Adrenal gland (tissue), 5 donors: ENCODE measurements at regions not wholly inside any gene's neighbourhood (a gene's known extent, or its start where the extent isn't known, plus 50 kb on each side); places are given as distances from the start of the nearest gene placed in this dataset.

Experiments
- POLR2A ChIP-seq, 2 donors: fragments of 450-650 bp; IDR thresholded peaks; one replicate each; pipeline ENCODE4 v1.6.1; 2017; ENCODE audit warnings: antibody characterized with exemption in 2 of 2, mild to moderate bottlenecking in 2 of 2, moderate library complexity in 1 of 2
- TF ChIP-seq, protein P1 (sequence below), 6 experiments: fragments of 450-650 bp in 4 of 6; fragments of 200-600 bp in 2 of 6; sonication (generic) in 1 of 6; IDR thresholded peaks; 1 replicate in 5 of 6; 2 replicates in 1 of 6; pipeline versions ENCODE4 v1.5.1 to v1.8.0; 2016 to 2021; ENCODE audit warnings: antibody characterized with exemption in 6 of 6, mild to moderate bottlenecking in 2 of 6, moderate library complexity in 1 of 6
- donor health status: DM: no; HTN: no; CAD: no.

DNA sequence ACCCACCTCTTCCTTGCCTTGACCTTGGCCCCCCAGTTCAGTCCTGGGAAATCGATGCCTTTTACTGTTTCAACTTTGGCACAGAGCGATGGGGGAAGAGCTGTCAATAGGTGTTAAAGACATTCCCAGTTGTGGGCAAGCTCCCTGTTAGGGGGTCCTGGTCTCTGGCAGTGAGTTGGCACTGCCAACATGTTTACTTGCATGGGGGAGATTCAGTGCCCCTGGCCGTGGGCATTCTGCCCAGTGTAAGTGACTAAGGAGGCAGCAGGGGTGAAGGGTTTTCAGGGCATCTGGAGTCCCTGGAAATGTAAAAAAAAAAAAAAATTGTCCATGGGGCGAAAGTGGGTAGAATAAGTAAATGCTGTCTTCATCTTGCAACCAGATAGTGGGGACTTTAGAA, 407.0 kb downstream of the PTPRU start:
- TF ChIP-seq, protein P1, sequence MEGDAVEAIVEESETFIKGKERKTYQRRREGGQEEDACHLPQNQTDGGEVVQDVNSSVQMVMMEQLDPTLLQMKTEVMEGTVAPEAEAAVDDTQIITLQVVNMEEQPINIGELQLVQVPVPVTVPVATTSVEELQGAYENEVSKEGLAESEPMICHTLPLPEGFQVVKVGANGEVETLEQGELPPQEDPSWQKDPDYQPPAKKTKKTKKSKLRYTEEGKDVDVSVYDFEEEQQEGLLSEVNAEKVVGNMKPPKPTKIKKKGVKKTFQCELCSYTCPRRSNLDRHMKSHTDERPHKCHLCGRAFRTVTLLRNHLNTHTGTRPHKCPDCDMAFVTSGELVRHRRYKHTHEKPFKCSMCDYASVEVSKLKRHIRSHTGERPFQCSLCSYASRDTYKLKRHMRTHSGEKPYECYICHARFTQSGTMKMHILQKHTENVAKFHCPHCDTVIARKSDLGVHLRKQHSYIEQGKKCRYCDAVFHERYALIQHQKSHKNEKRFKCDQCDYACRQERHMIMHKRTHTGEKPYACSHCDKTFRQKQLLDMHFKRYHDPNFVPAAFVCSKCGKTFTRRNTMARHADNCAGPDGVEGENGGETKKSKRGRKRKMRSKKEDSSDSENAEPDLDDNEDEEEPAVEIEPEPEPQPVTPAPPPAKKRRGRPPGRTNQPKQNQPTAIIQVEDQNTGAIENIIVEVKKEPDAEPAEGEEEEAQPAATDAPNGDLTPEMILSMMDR (IDR thresholded peaks at IDR 0.05): no peak
- no peak for TF ChIP-seq POLR2A (IDR thresholded peaks at IDR 0.05)
